HEK293 (cell line): ENCODE measurements at regions not wholly inside any gene's neighbourhood (a gene's known extent, or its start where the extent isn't known, plus 50 kb on each side); places are given as distances from the start of the nearest gene placed in this dataset.

Source experiments
- CTCF ChIA-PET: fragments of 350-600 bp; formaldehyde crosslinking; extraction: SDS; loops from one replicate; lab custom pipeline; 2021; ENCODE audit warnings: antibody characterized with exemption; lab: Yijun Ruan, JAX
- POLR2A ChIA-PET: fragments of 300-600 bp; formaldehyde crosslinking; extraction: SDS; loops from one replicate; lab custom pipeline; 2020; ENCODE audit warnings: antibody characterized with exemption, inconsistent platforms; lab: Yijun Ruan, JAX
- H3K27ac ChIP-seq: fragments of 200-500 bp; sonication (Bioruptor generic); 2 replicates; pipeline ENCODE4 v1.5.1; 2014; ENCODE audit warnings: low read depth, low read length, control low read depth, inconsistent platforms; ENCODE audit errors: extremely low read depth
- H3K36me3 ChIP-seq, 2 experiments: fragments of 200-500 bp in 1 of 2; sonication (Bioruptor generic) in 1 of 2; 1 replicate in 1 of 2; 2 replicates in 1 of 2; pipeline ENCODE4 v1.5.1; 2014 to 2017; ENCODE audit warnings: inconsistent platforms in 2 of 2, low read length in 2 of 2; ENCODE audit not compliant: control insufficient read depth in 2 of 2, insufficient read depth in 1 of 2
- H3K4me1 ChIP-seq: fragments of 200-500 bp; sonication (Bioruptor generic); 2 replicates; pipeline ENCODE4 v1.5.1; 2014; ENCODE audit warnings: mild to moderate bottlenecking, low read length, inconsistent platforms; ENCODE audit not compliant: control insufficient read depth, insufficient read depth
- H3K4me3 ChIP-seq: 2 replicates; pipeline ENCODE4 v1.5.1; 2011; ENCODE audit warnings: low read depth, mild to moderate bottlenecking, control low read depth, low read length, moderate library complexity
- H3K9me3 ChIP-seq: fragments of 200-500 bp; sonication (Bioruptor generic); 2 replicates; pipeline ENCODE4 v1.5.1; 2014; ENCODE audit warnings: low read depth, low read length, inconsistent platforms; ENCODE audit not compliant: control insufficient read depth, insufficient read depth
- GLI2 ChIP-seq: fragments of 450-650 bp; formaldehyde crosslinking; IDR thresholded peaks from 2 replicates; pipeline ENCODE4; 2017; ENCODE audit warnings: missing biosample characterization, missing genetic modification characterization, low read depth, borderline replicate concordance
- GLI4 ChIP-seq: fragments of 450-650 bp; formaldehyde crosslinking; IDR thresholded peaks from 2 replicates; pipeline ENCODE4 v1.5.1; 2016; ENCODE audit warnings: missing biosample characterization, missing genetic modification characterization
- GLIS1 ChIP-seq: fragments of 450-650 bp; formaldehyde crosslinking; IDR thresholded peaks from 2 replicates; pipeline ENCODE4 v1.5.1; 2016; ENCODE audit warnings: missing biosample characterization, missing genetic modification characterization
- KLF16 ChIP-seq: fragments of 450-650 bp; formaldehyde crosslinking; IDR thresholded peaks from 2 replicates; pipeline ENCODE4 v1.5.1; 2017; ENCODE audit warnings: missing biosample characterization, missing genetic modification characterization
- KLF8 ChIP-seq: fragments of 450-650 bp; formaldehyde crosslinking; IDR thresholded peaks from 2 replicates; pipeline ENCODE4 v1.5.1; 2016; ENCODE audit warnings: missing biosample characterization, missing genetic modification characterization
- OSR2 ChIP-seq: fragments of 450-650 bp; formaldehyde crosslinking; IDR thresholded peaks from 2 replicates; pipeline ENCODE4 v1.5.1; 2016; ENCODE audit warnings: missing biosample characterization, missing genetic modification characterization
- PBX3 ChIP-seq: sonication (generic); formaldehyde crosslinking; IDR thresholded peaks from 2 replicates; pipeline ENCODE4 v1.8.1; 2022; ENCODE audit warnings: mild to moderate bottlenecking, moderate library complexity, missing genetic modification reagents
- TCF7L2 ChIP-seq: IDR thresholded peaks from 2 replicates; pipeline ENCODE4 v1.6.1; 2011; ENCODE audit warnings: low read depth, mild to moderate bottlenecking, inconsistent platforms, low read length, moderate library complexity, borderline replicate concordance
- TRIM28 ChIP-seq: IDR thresholded peaks from 2 replicates; pipeline ENCODE4 v1.6.1; 2011; ENCODE audit warnings: low read length, control low read depth, borderline replicate concordance
- ZBTB1 ChIP-seq: fragments of 450-650 bp; formaldehyde crosslinking; IDR thresholded peaks from 2 replicates; pipeline ENCODE4 v1.5.1; 2016; ENCODE audit warnings: missing biosample characterization, missing genetic modification characterization
- ZBTB10 ChIP-seq: fragments of 450-650 bp; formaldehyde crosslinking; IDR thresholded peaks from 2 replicates; pipeline ENCODE4 v1.5.1; 2016; ENCODE audit warnings: missing biosample characterization, missing genetic modification characterization
- ZBTB26 ChIP-seq: fragments of 450-650 bp; formaldehyde crosslinking; optimal IDR thresholded peaks from 2 replicates; pipeline ENCODE3; 2016; ENCODE audit warnings: missing biosample characterization, mild to moderate bottlenecking, missing genetic modification characterization
- ZBTB49 ChIP-seq: fragments of 450-650 bp; formaldehyde crosslinking; IDR thresholded peaks from 2 replicates; pipeline ENCODE4 v1.5.1; 2016; ENCODE audit warnings: missing biosample characterization, missing genetic modification characterization, low read depth
- ZBTB8A ChIP-seq: fragments of 450-650 bp; formaldehyde crosslinking; IDR thresholded peaks from 2 replicates; pipeline ENCODE4 v1.5.1; 2016; ENCODE audit warnings: missing biosample characterization, missing genetic modification characterization
- ZFP3 ChIP-seq: fragments of 450-650 bp; formaldehyde crosslinking; IDR thresholded peaks from 2 replicates; pipeline ENCODE4 v1.5.1; 2016; ENCODE audit warnings: low read depth, missing biosample characterization, missing genetic modification characterization
- ZFP41 ChIP-seq: fragments of 450-650 bp; formaldehyde crosslinking; IDR thresholded peaks from 2 replicates; pipeline ENCODE4 v1.5.1; 2016; ENCODE audit warnings: missing biosample characterization, missing genetic modification characterization, borderline replicate concordance
- ZFP69B ChIP-seq: fragments of 450-650 bp; formaldehyde crosslinking; IDR thresholded peaks from 2 replicates; pipeline ENCODE4 v1.5.1; 2016; ENCODE audit warnings: missing biosample characterization, missing genetic modification characterization
- ZNF114 ChIP-seq: fragments of 450-650 bp; formaldehyde crosslinking; IDR thresholded peaks from 2 replicates; pipeline ENCODE4 v1.5.0; 2017; ENCODE audit warnings: missing biosample characterization, missing genetic modification characterization
- ZNF146 ChIP-seq: fragments of 450-650 bp; formaldehyde crosslinking; IDR thresholded peaks from 2 replicates; pipeline ENCODE4 v1.5.1; 2016; ENCODE audit warnings: missing biosample characterization, missing genetic modification characterization
- ZNF157 ChIP-seq: fragments of 450-650 bp; formaldehyde crosslinking; IDR thresholded peaks from 2 replicates; pipeline ENCODE4 v1.5.1; 2016; ENCODE audit warnings: missing biosample characterization, missing genetic modification characterization
- ZNF175 ChIP-seq: fragments of 450-650 bp; formaldehyde crosslinking; IDR thresholded peaks from 2 replicates; pipeline ENCODE4 v1.5.1; 2016; ENCODE audit warnings: missing biosample characterization, missing genetic modification characterization
- ZNF19 ChIP-seq: fragments of 450-650 bp; formaldehyde crosslinking; IDR thresholded peaks from 2 replicates; pipeline ENCODE4; 2016; ENCODE audit warnings: missing biosample characterization, missing genetic modification characterization, low read depth
- ZNF24 ChIP-seq: fragments of 450-650 bp; formaldehyde crosslinking; IDR thresholded peaks from 2 replicates; pipeline ENCODE4 v1.5.1; 2016; ENCODE audit warnings: missing biosample characterization, missing genetic modification characterization
- ZNF335 ChIP-seq: fragments of 450-650 bp; formaldehyde crosslinking; conservative IDR thresholded peaks from 2 replicates; pipeline ENCODE4 v1.5.1; 2016; ENCODE audit warnings: missing biosample characterization, missing genetic modification characterization
- ZNF426 ChIP-seq: fragments of 450-650 bp; formaldehyde crosslinking; IDR thresholded peaks from 2 replicates; pipeline ENCODE4 v1.5.1; 2017; ENCODE audit warnings: missing biosample characterization, missing genetic modification characterization, mild to moderate bottlenecking, inconsistent platforms, moderate library complexity
- ZNF561 ChIP-seq: fragments of 450-650 bp; IDR thresholded peaks from 2 replicates; pipeline ENCODE4 v1.5.1; 2018; ENCODE audit warnings: missing biosample characterization, missing genetic modification characterization, borderline replicate concordance
- ZNF585B ChIP-seq: fragments of 450-650 bp; formaldehyde crosslinking; IDR thresholded peaks from 2 replicates; pipeline ENCODE4 v1.5.1; 2016; ENCODE audit warnings: missing biosample characterization, missing genetic modification characterization
- ZNF600 ChIP-seq: fragments of 450-650 bp; formaldehyde crosslinking; IDR thresholded peaks from 2 replicates; pipeline ENCODE4 v1.5.1; 2016; ENCODE audit warnings: missing biosample characterization, missing genetic modification characterization
- ZNF654 ChIP-seq: fragments of 450-650 bp; formaldehyde crosslinking; IDR thresholded peaks from 2 replicates; pipeline ENCODE4 v1.5.1; 2016; ENCODE audit warnings: low read depth, missing biosample characterization, missing genetic modification characterization
- ZNF670 ChIP-seq: fragments of 450-650 bp; formaldehyde crosslinking; IDR thresholded peaks from 2 replicates; pipeline ENCODE4 v1.5.1; 2016; ENCODE audit warnings: missing biosample characterization, missing genetic modification characterization, low read depth
- ZNF76 ChIP-seq: fragments of 450-650 bp; formaldehyde crosslinking; IDR thresholded peaks from 2 replicates; pipeline ENCODE4; 2016; ENCODE audit warnings: low read depth, missing biosample characterization, missing genetic modification characterization, borderline replicate concordance
- ZXDB ChIP-seq: fragments of 450-650 bp; formaldehyde crosslinking; IDR thresholded peaks from 2 replicates; pipeline ENCODE4 v1.5.1; 2016; ENCODE audit warnings: missing biosample characterization, missing genetic modification characterization

GRCh38 chr10:105986486-105986885 lies 1178.0 kb downstream of the SORCS1 start:
- no peak overlapping the region for H3K4me3 ChIP-seq
- no peaks in the 10 kb centered on the region for H3K9me3 ChIP-seq
- no peak overlapping the region for H3K27ac ChIP-seq
- no peaks in the 10 kb centered on the region for H3K4me1 ChIP-seq
- H3K36me3 ChIP-seq: no peaks in the 10 kb centered on the region
- POLR2A ChIA-PET: no interaction called here
- no peak for TF ChIP-seq ZNF670 (tag by site-specific recombination)
- no peak for TF ChIP-seq ZFP69B (tag by site-specific recombination)
- TF ChIP-seq ZNF157 (tag by site-specific recombination): no peak
- TF ChIP-seq ZNF654 (tag by site-specific recombination): no peak
- no peak for TF ChIP-seq ZNF146
- no peak for TF ChIP-seq GLI4
- no peak for TF ChIP-seq ZNF114 (tag by site-specific recombination)
- TF ChIP-seq OSR2 (tag by site-specific recombination): no peak
- no peak for TF ChIP-seq ZNF585B (tag by site-specific recombination)
- TF ChIP-seq TRIM28: no peak
- no peak for TF ChIP-seq TCF7L2
- no peak for TF ChIP-seq ZNF76 (tag by site-specific recombination)
- TF ChIP-seq ZNF561: no peak
- TF ChIP-seq KLF8 (tag by site-specific recombination): no peak
- no peak for TF ChIP-seq ZNF19 (tag by site-specific recombination)
- TF ChIP-seq ZNF600: no peak
- TF ChIP-seq PBX3 (CRISPR knock-in tag): no peak
- TF ChIP-seq GLIS1 (tag by site-specific recombination): no peak
- TF ChIP-seq KLF16 (tag by site-specific recombination): no peak
- TF ChIP-seq ZFP41: no peak
- CTCF ChIA-PET: interaction anchor here (3.7 kb wide), 1 partner anchor 11 kb away, joined by 17 read pairs; no protein-coding TSS in a partner anchor

- no peak overlapping the region for H3K4me3 ChIP-seq
- no peaks in the 10 kb centered on the region for H3K9me3 ChIP-seq
- H3K4me1 ChIP-seq: no peaks in the 10 kb centered on the region
- H3K36me3 ChIP-seq: no peaks in the 10 kb centered on the region
- POLR2A ChIA-PET: no interaction called here
- CTCF ChIA-PET: interaction anchor here (3.7 kb wide), 1 partner anchor 7 kb away, joined by 17 read pairs; no protein-coding TSS in a partner anchor
- no peak overlapping the region for H3K27ac ChIP-seq
- TF ChIP-seq ZNF426 (tag by site-specific recombination): no peak
- TF ChIP-seq ZBTB26 (tag by site-specific recombination): no peak
- TF ChIP-seq ZNF175 (tag by site-specific recombination): no peak
- no peak for TF ChIP-seq ZFP3
- TF ChIP-seq ZBTB1: no peak
- TF ChIP-seq ZNF24 (tag by site-specific recombination): no peak
- TF ChIP-seq ZNF335 (tag by site-specific recombination): no peak
- no peak for TF ChIP-seq ZBTB8A
- no peak for TF ChIP-seq ZNF585B (tag by site-specific recombination)
- no peak for TF ChIP-seq ZBTB10 (tag by site-specific recombination)
- TF ChIP-seq ZNF157 (tag by site-specific recombination): no peak
- TF ChIP-seq ZBTB49 (tag by site-specific recombination): no peak
- TF ChIP-seq ZXDB: no peak
- no peak for TF ChIP-seq GLI2
Measured at GRCh38 chr10:105982735-105983134, 1181.8 kb downstream of the SORCS1 start.
